ENCODE measurements at regions not wholly inside any gene's neighbourhood (a gene's known extent, or its start where the extent isn't known, plus 50 kb on each side); places are given as distances from the start of the nearest gene placed in this dataset.
A peak's percentile ranks its signal among the peaks of the same experiment; 100 is the strongest.

DNA sequence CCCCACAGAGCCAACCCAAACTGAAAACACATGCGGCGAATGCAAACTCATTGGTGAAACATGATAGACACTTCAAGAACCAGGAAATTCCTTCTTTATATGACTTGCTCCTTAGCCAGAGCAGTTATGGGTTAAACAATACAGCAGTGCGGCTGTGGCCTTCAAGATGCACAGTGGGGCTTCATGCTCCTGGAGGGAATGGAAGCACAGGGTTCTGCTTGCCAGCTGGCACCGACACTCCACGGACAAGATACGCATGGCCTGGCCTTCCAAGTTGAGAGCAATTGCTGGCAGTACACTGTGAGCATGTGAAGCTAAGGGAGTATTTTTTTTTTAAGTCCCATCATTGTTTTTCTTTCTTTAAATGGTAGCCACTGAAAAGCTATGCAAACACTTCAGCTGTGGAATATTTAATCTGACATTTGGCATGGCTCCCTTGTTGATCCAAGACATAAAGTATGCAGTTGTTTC, 451.6 kb upstream of the CD180 start:
- TF ChIP-seq POLR2AphosphoS5 (IDR thresholded peaks at IDR 0.05; ENCODE audit: insufficient read depth in 1 of 2, low read depth in 1 of 2) = peak; percentile 75 to 84
- TF ChIP-seq, protein P1, sequence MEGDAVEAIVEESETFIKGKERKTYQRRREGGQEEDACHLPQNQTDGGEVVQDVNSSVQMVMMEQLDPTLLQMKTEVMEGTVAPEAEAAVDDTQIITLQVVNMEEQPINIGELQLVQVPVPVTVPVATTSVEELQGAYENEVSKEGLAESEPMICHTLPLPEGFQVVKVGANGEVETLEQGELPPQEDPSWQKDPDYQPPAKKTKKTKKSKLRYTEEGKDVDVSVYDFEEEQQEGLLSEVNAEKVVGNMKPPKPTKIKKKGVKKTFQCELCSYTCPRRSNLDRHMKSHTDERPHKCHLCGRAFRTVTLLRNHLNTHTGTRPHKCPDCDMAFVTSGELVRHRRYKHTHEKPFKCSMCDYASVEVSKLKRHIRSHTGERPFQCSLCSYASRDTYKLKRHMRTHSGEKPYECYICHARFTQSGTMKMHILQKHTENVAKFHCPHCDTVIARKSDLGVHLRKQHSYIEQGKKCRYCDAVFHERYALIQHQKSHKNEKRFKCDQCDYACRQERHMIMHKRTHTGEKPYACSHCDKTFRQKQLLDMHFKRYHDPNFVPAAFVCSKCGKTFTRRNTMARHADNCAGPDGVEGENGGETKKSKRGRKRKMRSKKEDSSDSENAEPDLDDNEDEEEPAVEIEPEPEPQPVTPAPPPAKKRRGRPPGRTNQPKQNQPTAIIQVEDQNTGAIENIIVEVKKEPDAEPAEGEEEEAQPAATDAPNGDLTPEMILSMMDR (IDR thresholded peaks at IDR 0.05) = no peak

Measured in vagina (tissue), 2 donors.